HG03571 (cell line): ENCODE measurements at regions not wholly inside any gene's neighbourhood (a gene's known extent, or its start where the extent isn't known, plus 50 kb on each side); places are given as distances from the start of the nearest gene placed in this dataset.

Experiments
- ATAC-seq: cut with Tn5 transposase; IDR thresholded peaks from one replicate; pipeline ENCODE4 v1.9.1; 2021; ENCODE audit not compliant: unreplicated experiment

DNA sequence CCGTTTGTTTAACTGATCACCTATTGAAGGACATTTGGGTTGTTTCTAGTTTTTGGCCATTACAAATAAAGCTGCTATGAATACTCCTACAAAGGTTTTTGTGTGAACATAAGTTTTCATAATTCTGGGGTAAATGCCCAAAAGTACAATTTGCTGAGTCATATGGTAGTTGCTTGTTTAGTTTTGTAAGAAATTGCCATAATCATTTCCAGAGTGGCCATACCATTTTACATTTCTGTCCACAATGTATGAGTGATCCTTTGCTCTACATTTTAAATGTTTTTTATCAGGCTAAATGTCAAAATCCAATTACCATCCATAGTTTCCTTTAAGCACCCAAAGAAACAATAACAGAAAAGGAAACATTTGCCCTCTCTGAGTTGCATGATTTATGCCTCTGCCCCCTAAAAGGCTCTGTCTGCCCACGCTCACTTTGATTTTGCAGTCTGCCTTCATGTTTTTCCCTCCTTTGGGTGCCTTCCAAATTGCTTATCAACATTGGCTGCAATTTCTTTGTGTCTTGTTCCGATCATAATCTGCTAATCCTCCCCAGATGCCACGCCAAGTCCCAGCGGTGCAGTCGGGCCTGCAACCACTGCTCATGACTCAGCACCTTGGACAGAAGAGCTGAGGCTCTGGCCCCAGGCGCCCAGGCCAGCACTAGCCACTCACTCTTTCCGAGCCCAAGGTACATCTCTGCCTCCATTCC is 339.2 kb downstream of the PIK3R1 start:
- no peak for ATAC-seq

DNA sequence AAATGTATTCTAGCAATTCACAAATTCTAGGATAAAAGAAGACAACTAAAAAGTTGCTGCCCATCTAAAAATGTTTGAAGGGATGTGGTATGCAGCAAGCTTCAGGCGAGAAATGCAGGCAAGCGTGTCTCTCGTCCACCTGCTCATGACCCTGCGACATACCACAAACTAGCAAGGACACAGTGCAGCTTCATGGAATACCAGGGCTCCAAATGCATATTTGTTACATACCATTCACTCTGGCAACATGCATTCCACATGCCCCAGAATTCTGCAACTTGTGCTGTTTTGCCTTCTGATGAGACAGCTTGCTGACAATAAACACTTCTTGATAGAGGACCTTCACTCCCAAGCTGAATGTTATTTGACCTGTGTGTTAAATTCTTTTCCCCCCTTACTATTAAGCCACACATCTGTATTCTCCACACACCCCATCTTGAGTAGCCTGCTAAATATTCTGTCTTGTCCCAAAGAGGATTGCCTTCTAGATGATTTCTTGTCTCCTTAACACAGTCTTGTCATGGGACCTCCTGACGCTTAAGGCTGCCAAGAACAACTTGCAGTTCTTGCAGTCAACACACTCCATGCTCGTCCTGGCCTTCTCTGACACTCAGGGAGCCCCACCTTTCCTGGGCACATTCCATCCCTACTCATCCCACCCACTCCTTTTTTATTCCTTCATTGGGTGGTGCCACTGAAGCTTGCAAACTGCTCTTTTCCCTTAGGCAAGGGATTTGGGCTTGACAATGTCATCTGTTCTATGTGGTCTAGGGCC is 340.5 kb downstream of the PIK3R1 start:
- no peak for ATAC-seq

DNA sequence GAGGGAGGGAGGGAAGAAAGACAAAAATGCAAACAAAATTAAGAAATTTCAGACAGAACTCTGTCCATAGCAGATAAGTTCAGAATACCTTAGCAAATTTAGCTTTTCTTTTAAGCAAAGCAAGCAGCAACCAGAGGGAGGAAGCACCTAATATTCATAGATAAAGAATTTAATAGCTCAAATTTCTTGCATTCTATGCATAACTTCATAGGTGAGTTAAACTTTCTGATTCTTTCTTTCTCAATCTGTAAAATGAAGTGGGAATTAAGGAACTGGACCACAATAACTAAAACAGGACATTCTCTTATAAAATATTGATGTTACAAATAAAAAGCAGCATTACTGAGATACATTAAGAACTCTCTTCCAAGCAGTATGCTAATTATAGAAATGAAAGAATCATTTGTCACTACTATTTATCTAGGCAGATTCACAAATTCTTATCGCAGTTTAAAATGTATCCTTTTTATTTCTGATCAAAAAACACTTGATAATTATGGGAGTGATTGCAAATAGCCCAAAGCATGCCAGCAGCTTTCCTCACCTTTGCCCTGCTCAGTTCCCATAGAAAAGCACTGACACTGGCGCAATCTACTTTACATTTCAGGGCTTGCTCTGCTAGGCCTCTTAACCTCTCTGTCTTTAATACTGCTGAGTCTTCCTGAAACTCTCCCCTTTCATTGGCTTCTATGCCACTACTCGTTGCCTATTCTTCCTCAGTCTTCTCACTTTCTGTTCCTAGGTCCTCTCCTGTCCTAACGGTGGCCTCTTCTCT is 341.8 kb downstream of the PIK3R1 start:
- no peak for ATAC-seq

DNA sequence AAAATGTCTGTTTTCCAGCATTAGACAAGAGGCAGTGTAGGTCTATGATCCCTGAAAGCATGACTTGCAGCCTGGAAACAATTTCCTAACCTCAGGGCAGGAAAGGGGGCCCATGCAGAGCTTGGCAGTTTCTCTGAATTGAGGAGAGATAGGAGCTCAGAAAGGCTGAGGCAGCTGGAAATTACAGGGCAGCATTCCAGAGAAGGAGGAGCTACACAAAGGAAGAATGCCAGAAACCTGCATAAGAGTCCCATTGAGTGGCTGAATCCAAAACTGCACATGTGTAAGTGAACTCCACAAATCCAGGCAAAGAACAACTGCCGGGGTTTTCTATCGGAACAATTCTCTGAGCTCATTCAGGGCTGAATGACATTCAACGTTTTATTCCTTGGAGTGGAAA is 346.8 kb downstream of the PIK3R1 start:
- no peak for ATAC-seq

DNA sequence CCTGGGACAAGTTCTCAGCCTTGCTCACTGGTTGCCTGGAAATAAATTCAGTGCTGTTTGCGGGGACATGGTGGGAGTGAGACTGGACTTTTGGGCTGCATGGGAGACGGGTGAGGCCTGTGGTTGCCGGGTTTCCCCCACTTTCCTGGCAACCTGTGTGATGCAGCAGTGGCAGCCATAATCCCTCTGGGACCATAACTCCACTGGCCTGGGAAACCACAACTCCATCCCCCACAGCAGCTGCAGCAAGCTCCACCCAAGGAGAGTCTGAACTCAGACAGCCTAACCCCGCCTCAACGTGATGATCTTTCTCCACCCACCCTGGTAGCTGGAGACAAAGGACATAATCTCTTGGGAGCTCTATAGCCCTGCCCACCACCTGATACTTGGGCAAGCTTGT is 349.9 kb downstream of the PIK3R1 start:
- peak; percentile 72 for ATAC-seq

DNA sequence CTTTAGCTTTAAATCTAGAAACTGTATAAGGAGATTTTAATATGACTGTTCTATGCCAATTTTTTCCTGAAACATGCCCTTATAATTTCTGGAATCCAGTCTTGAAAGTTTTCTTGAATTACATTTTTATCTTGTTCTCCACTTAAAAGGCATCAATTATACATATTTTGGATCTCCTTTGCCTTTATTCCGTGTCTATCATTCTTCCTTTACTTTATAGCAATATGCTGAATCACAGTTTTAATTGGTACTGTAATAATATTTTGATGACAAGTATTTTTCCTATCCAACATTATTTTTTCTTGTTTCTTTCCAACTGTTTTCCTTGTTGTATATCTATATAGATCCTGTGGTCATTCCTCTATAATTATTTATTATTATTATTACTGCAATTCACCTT is 361.2 kb downstream of the PIK3R1 start:
- ATAC-seq, result no peak

DNA sequence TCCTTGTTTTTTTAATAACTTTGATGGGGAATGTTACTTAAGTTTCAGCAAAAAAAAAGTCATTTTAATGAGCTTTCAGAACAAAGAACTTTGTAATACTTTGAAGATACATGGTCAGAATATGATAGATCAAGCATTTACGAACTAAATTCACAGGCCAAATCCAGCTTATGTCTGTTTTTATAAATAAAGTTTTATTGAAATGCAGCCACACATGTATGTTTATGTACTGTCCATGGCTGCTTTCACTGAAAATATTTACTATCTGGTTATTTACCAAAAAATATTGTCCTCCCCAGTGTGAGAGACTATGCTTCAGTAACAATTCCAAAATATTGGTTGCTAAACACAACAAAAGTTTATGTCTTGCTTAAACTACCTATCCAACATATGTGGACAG is 366.7 kb downstream of the PIK3R1 start:
- ATAC-seq, result no peak

DNA sequence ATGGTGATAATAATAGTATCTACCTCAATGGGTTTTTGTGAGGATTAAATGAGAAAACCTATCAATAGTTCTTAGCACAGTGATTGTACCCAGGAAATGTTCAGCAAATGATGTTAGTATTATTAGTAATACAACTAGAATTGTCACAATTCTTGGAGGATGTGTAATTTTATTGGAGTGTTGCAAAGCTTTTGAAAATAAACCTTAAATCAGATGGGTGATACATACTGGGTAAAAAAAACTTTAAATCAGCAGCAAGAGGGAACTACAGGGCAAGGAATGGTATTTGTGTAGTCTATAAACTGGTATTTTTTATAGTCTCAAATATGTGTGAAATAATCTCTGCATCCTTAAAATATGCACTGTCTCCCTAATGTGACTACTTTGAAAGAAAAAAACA is 371.6 kb downstream of the PIK3R1 start:
- ATAC-seq, result no peak

DNA sequence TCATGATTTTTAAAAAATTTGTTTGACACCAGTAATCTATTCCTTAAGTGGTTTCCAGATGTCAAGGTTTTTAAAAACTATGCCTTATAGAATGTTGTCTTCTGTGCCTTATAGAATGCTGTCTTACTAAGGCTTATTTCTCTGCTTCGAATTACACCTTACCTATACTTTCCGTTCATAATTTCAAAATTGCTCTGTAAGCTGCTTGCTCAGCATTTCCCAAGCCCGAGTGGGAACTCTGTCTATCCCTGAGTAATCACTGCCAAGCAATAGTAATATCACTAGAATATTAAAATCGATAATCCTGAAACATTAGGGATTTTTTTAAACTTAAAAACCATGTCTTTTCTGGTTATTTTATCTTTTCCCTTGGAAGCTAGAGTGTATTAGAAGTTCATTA is 376.3 kb downstream of the PIK3R1 start:
- ATAC-seq, result no peak

DNA sequence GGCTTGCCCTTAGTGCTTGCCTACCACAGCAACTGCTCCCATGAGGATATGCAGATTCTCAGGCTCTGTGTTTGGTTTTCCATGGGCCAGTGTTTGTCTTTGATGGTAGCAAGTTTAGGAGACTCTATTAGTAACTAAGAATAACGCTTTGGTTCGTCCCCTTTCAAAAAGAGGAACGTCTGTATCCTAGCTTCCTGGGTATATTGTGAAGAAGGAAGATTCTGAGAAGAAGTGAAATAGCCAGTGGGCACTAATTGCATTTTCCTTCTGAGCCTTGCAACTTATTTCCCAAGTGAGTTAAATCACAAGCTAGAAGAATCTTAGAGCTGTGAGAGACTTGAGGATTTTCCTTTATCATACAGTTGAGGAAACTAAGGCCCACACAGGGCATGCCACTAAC is 376.8 kb downstream of the PIK3R1 start:
- ATAC-seq, result no peak

DNA sequence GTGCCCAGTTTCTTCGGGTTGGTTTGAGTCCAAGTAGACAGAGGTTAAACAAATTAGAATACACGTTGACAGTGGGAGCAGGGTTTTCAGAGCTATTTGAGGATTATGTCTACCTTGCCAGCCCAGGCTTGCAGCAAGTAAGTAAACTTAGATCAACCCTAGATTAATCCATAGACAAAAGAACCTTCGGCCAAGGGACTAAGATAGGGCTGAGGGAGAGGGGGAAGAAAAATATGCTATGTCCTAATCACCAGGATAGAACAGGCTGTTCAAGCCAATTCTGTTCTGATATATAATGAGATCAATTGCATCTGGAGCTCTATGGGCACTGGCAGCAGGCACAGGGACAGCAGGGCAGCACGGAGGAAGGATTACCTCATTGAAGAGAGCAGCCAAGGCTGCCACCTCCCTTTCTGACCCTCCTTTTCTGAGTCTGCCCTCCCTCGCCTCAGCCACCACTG is 377.7 kb downstream of the PIK3R1 start:
- no peak for ATAC-seq

DNA sequence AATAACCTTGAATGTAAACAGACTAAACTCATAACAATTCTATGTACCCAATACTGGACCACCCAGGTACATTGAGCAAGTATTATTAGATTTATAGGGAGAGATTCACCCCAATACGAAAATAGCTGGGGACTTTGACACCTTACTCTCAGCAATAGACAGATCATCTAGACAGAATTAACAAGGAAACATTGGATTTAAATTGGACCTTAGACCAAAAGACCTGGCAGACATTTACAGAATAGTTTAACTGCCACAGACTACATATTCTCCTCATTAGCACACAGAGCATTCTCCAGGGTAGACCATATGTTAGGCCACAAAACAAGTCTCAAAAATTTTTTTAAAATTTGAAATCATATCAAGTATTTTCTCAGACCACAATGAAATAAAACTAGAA is 397.4 kb downstream of the PIK3R1 start:
- no peak for ATAC-seq

DNA sequence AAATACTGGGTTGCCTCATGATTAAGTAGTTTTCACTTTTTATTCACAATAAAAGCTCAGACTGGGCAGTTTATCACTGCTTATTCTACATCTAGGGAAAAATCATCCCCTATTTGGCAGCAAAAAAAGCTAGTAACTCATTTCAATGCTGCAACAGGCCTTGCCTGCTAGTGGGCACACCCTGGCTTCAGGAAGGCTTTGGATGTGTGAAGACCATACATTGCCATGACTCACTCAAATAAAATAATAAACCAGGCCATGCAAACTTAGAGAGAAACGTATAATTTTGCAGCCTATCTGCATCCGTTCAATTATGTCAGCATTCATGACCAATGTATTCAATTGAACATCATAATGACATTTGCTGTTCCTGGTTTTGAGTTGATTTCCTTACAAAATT is 402.9 kb downstream of the PIK3R1 start:
- ATAC-seq, result no peak

DNA sequence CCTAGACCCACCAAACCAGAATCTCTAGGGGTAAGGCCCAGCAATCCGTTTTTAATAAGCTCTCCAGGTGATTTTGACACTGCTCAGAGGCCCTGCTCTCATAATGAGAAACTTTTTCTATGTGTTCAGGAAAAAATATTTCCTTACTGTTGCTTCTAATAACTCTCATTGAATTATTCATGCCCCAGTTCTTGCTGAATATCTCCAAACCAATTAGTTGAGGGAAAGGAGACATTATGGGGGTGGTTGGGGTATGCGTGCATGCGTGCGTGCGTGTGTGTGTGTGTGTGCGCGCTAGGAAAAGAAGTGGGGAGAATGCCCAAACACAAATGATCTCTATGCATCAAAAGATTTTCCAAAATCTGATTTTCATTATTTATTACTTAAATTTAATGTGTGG is 411.4 kb downstream of the PIK3R1 start:
- no peak for ATAC-seq

DNA sequence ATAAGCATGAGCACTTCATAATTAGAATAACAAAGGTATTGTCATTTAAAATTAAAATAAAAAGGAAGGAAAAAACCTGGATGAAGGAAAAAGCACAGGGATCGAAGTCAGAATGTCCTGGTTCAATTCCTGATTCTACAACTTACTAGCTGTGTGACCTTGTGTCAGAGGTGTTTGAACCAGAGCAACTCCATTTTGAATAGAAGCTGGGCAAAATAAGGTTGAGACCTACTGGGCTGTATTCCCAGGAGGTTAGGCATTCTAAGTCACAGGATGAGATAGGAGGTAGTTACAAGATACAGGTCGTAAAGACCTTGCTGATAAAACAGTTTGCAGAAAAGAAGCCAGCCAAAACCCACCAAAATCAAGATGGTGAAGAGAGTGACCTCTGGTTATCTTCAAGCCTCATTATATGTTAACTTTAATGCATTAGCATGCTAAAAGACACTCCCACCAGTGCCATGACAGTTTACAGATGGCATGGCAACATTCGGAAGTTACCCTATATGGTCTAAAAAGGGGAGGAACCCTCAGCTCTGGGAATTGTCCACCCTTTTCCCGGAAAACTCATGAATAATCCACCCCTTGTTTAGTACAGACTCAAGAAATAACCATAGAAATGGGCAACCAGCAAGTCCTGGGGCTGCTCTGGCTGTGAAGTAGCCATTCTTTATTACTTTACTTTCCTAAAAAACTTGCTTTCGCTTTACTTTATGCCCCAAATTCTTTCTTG is 412.7 kb downstream of the PIK3R1 start:
- ATAC-seq, result no peak

DNA sequence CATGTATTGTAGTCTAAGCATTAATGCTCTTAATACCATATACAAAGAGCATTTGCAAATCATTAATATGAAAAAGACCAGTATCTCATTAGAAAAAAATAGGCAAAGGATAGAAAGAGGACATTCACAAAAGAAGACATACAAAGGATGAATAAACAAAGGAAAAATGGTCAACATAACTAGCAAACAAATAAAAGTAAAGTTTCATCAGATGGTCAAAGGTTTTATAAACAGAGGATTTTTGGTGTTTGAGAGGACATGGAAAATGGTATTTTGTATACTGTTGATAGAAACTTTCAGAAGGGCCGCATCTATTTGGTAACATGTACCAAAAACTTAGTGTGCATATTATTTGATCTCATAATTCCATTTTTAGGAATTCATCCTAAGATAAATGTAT is 414.8 kb downstream of the PIK3R1 start:
- ATAC-seq, result no peak

DNA sequence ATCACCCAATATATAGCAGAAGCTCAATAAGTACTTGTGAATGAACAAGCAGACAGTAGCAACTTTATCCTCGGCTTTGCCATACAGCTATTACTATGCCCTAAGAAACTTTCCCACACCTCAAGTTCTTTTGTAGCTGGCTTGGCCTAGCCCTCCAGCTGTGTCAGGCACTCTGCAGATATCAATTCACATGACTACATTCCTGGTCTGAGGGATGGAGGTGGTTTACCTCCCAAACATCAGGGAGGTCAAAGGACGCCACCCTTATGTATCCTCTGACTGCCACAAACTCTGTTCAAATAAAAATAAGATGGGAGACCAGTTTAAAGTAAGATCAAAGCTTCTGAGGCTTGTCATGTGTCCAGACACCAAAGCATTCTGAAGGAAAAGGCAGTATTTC is 416.3 kb downstream of the PIK3R1 start:
- no peak for ATAC-seq

DNA sequence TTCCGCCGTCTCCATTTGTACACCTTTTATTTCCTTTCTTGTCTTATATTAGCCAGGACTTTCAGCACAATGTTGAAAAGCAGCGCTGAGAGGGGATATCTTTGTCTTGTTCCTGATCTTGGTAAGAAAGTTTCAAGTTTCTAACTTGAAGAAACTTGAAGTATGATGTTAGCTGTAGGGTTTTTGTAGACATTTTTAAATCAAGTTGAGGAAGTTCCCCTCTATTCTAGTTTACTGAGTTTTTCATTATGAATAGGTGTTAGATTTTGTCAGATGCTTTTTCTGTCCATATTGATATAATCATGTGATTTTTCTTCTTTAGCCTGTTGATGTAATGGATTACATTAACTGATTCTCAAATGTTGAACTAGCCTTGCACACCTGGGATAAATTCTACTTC is 425.7 kb downstream of the PIK3R1 start:
- no peak for ATAC-seq

DNA sequence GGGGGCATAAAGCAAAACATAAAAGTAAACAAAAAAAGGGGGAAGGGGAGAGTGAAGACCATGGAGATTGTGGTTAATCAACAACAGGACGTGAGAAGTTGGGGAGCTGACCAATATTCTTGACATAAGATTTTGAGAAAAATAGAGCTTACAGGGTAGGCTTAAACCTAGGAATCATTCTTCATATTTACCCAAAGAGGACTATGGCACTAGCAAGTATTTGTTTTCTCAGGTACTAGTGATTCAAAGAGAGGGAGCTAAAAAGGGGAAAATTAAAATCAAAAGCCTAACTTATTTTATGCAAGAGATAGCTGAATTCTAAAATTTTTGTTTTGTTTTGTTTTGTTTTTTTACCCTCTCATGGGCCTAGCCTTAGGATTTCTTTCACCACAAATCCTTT is 427.5 kb downstream of the PIK3R1 start:
- ATAC-seq, result no peak

DNA sequence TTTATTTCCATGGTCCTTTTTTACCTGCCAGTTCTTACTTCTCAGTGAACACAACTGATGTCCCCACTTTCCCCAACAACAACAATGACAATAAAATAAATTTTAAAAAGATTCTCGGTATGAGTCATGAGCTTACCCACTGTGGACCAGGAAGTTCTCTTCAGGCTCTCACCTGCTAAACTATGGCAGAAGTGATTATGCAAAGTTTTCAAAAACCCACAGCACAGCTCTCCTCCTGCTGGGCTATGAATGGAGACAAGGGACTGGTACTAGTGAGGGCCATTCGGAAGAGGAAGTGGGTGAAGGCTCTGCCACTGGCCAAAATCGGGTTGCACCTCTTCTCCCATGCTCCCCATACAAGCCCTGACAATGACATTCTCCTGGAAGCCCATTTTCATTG is 429.4 kb downstream of the PIK3R1 start:
- ATAC-seq, result peak; percentile 95

DNA sequence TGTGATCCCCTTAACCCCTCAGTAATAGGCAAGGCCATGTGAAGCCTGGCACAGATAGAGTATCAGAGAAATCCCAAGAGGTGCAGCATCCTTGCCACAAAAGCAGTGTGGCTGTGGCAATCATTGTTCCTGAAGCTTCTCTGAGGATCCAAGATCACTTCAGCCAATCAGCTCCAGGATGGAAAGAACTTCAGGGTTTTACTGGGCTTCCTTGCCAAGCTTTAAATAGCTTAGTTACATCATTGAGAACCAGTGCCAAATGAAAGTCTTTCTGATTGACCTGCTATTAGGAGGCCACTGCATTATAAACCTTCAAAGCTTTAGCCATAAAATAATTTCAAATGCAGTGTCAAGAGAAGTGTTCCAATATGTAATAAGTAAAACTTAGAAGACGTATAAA is 430.6 kb downstream of the PIK3R1 start:
- ATAC-seq, result no peak
